Choroid plexus epithelial cell (primary cell): ENCODE measurements at regions not wholly inside any gene's neighbourhood (a gene's known extent, or its start where the extent isn't known, plus 50 kb on each side); places are given as distances from the start of the nearest gene placed in this dataset.

Experiments
- DNase-seq: peaks from one replicate; pipeline ENCODE4 v3.0.0-alpha.2; 2010; ENCODE audit warnings: low read depth
- H3K4me3 ChIP-seq: 2 replicates; pipeline ENCODE4 v1.5.1; 2011; ENCODE audit warnings: low read depth, mild to moderate bottlenecking, control low read depth, low read length, moderate library complexity
- TF ChIP-seq, protein P1 (sequence below): conservative IDR thresholded peaks from 2 replicates; pipeline ENCODE4 v1.5.1; 2011; ENCODE audit warnings: low read depth, mild to moderate bottlenecking, control low read depth, inconsistent platforms, low read length, moderate library complexity

DNA sequence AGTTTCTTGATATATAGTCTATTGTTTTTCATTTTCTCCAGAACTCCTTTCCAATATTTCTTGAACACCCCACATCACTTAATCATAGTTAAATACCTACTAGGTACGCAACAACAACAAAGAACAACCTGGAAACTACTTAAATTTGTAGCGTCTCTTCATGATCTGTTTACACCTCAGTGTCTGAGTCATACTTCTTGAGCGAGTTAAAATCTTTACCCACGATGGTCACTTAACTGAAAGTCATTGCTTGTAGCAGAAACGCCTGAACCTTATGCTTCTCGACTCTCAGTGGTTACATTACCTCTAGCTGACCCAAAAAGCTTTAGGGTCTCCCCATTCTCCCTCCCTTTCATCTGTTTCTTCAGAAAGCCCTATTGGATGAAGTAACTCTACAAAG is 131.3 kb downstream of the EN1 start:
- TF ChIP-seq, protein P1, sequence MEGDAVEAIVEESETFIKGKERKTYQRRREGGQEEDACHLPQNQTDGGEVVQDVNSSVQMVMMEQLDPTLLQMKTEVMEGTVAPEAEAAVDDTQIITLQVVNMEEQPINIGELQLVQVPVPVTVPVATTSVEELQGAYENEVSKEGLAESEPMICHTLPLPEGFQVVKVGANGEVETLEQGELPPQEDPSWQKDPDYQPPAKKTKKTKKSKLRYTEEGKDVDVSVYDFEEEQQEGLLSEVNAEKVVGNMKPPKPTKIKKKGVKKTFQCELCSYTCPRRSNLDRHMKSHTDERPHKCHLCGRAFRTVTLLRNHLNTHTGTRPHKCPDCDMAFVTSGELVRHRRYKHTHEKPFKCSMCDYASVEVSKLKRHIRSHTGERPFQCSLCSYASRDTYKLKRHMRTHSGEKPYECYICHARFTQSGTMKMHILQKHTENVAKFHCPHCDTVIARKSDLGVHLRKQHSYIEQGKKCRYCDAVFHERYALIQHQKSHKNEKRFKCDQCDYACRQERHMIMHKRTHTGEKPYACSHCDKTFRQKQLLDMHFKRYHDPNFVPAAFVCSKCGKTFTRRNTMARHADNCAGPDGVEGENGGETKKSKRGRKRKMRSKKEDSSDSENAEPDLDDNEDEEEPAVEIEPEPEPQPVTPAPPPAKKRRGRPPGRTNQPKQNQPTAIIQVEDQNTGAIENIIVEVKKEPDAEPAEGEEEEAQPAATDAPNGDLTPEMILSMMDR, result no peak
- no peak for DNase-seq
- H3K4me3 ChIP-seq, result no peak overlapping the region

DNA sequence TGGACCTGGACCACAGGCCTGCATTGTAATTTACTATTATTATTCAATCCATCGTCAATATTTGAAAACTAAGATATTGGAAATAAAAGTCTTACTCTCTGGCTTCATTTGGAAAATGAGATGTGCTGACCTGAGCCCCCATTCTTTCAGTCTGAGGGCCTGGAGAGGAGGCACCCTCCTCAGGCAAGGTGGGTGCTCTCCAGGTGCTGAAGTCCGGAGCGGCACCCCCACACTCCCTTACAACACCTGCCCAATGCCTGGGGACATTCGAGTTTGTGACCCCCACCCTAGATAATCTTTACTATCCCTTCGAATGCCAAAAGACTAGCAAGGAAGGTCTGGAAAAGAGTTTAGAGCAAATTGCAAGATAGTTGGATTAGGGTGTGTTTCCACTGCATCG is 133.3 kb downstream of the EN1 start:
- TF ChIP-seq, protein P1, result no peak
- no peak overlapping the region for H3K4me3 ChIP-seq
- DNase-seq, result no peak

DNA sequence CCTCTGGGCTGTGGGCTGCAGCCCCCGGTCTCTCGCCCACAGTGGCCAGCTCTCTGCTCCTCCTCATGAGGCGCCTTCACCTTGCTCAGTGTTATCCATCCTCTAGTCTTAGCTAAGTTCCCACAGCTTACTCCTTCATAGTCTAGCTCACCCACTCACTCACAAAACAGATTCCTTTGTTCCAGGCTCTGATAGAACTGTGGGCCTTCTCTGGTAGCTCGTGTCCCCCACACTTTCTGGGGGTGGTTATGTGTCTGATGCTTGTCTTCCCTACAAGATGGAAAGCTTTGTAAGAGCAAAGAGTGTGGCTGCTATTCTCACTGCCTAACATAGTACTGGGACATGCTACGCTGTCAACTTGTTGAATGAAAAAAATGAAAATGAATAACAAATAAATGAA is 135.8 kb downstream of the EN1 start:
- no peak for DNase-seq
- H3K4me3 ChIP-seq, result no peak overlapping the region
- TF ChIP-seq, protein P1, result no peak

DNA sequence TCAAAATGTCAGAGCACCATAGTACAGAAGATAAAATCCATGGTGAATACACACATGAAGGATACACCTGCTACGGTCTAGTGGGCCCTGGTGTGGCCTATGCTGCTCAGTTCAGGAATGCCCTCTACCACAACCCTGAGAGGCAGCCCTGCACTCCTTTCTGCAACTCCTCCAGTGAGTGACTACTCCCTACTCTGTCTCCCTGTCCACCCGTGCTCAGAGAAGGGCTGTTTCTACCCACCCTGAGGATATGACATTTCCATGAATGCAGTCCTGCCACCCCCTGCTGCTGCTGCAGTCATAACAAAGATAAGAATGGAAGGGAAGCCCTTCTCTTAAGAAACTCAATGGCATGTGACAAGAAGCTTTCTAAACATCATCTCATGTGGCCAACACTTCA is 137.0 kb downstream of the EN1 start:
- TF ChIP-seq, protein P1, result no peak
- DNase-seq, result peak; percentile 50
- no peak overlapping the region for H3K4me3 ChIP-seq

DNA sequence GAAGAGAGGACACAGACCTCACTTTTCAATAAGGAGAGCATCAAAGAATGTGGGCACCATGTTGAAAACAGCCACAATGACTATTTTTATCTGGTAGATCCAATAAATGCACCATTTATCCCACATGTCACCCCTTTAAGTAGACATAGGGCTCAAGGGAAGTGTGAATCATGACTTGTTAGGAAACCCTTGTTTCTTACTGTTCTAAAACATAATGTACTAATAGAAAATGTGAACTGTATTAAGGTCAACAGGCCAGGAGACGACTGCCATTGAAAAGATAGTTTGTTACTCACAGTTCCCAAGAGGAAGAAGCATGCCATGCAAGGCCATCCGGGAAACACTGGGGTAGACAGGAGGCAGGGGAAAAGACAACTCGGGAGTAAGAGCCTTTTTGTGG is 137.7 kb downstream of the EN1 start:
- H3K4me3 ChIP-seq, result no peak overlapping the region
- TF ChIP-seq, protein P1, result no peak
- peak; percentile 29 for DNase-seq

- TF ChIP-seq, protein P1, result no peak
These were observed 140.6 kb downstream of the EN1 start for GRCh38 chr2:118706844-118707243.

GRCh38 chr2:118706371-118706770 is 141.1 kb downstream of the EN1 start:
- TF ChIP-seq, protein P1, result no peak
- DNase-seq, result no peak

More at GRCh38 chr2:118706844-118707243, 140.6 kb downstream of the EN1 start:
- H3K4me3 ChIP-seq, result no peak overlapping the region
- no peak for DNase-seq

More at GRCh38 chr2:118706371-118706770, 141.1 kb downstream of the EN1 start:
- no peak overlapping the region for H3K4me3 ChIP-seq
